HG03378 (cell line): ENCODE measurements at regions not wholly inside any gene's neighbourhood (a gene's known extent, or its start where the extent isn't known, plus 50 kb on each side); places are given as distances from the start of the nearest gene placed in this dataset.

Source experiments
- ATAC-seq: cut with Tn5 transposase; IDR thresholded peaks from one replicate; pipeline ENCODE4 v1.9.1; 2021; ENCODE audit warnings: mild to moderate bottlenecking, moderate library complexity; ENCODE audit not compliant: unreplicated experiment

GRCh38 chr13:26967119-26968038 lies 204.2 kb downstream of the USP12 start:
- no peak for ATAC-seq

GRCh38 chr13:26966701-26967080 lies 204.9 kb downstream of the USP12 start:
- ATAC-seq, result no peak

GRCh38 chr13:26965952-26966700 lies 205.5 kb downstream of the USP12 start:
- ATAC-seq, result no peak

- ATAC-seq, result no peak
These were observed 204.0 kb upstream of the GPR12 start for GRCh38 chr13:26964278-26965250.

- no peak for ATAC-seq
These were observed 202.1 kb upstream of the GPR12 start for GRCh38 chr13:26962671-26963070.

GRCh38 chr13:26961890-26962615 lies 201.5 kb upstream of the GPR12 start:
- ATAC-seq, result no peak

- ATAC-seq, result no peak
These were observed 196.6 kb upstream of the GPR12 start for GRCh38 chr13:26957182-26957581.

- no peak for ATAC-seq
These were observed 196.0 kb upstream of the GPR12 start for GRCh38 chr13:26956522-26957142.

GRCh38 chr13:26954976-26955375 lies 194.4 kb upstream of the GPR12 start:
- ATAC-seq, result no peak

- ATAC-seq, result no peak
These were observed 192.7 kb upstream of the GPR12 start for GRCh38 chr13:26953291-26953690.

GRCh38 chr13:26952551-26953143 lies 192.1 kb upstream of the GPR12 start:
- no peak for ATAC-seq

- no peak for ATAC-seq
These were observed 191.1 kb upstream of the GPR12 start for GRCh38 chr13:26951581-26952177.

GRCh38 chr13:26950968-26951367 lies 190.4 kb upstream of the GPR12 start:
- ATAC-seq, result no peak

- no peak for ATAC-seq
These were observed 190.0 kb upstream of the GPR12 start for GRCh38 chr13:26950546-26950945.

- ATAC-seq, result no peak
These were observed 189.3 kb upstream of the GPR12 start for GRCh38 chr13:26949701-26950502.

- no peak for ATAC-seq
These were observed 187.8 kb upstream of the GPR12 start for GRCh38 chr13:26948353-26948752.

GRCh38 chr13:26946684-26947343 lies 186.2 kb upstream of the GPR12 start:
- ATAC-seq, result peak; percentile 65

- ATAC-seq, result no peak
These were observed 183.2 kb upstream of the GPR12 start for GRCh38 chr13:26943748-26944147.
